Naive thymus-derived CD8-positive, alpha-beta T cell (primary cell): ENCODE measurements at regions not wholly inside any gene's neighbourhood (a gene's known extent, or its start where the extent isn't known, plus 50 kb on each side); places are given as distances from the start of the nearest gene placed in this dataset.
A peak's percentile ranks its signal among the peaks of the same experiment; 100 is the strongest.

Experiments used
- ATAC-seq, 2 donors: fragments of 150-1000 bp; cut with Tn5 transposase in 1 of 2; sonication (Bioruptor Pico), chemical (Tn5 transposase) in 1 of 2; 1 replicate in 1 of 2; 2 replicates in 1 of 2; pipeline ENCODE4 v1.10.0; 2021; ENCODE audit warnings: mild to moderate bottlenecking in 2 of 2, moderate library complexity in 2 of 2
- POLR2A ChIA-PET: fragments of 350-600 bp; sonication (Branson Sonifier 250); formaldehyde crosslinking; loops from one replicate; lab custom pipeline; 2021; ENCODE audit warnings: antibody characterized with exemption; lab: Charles Lee
- DNase-seq, 10 donors: peaks; one replicate each; pipeline versions ENCODE4 v3.0.0 to v3.0.0-alpha.2; 2020 to 2022
- H3K27ac Mint-ChIP-seq, 10 donors: one replicate each; pipeline ENCODE4 v1.8.0; 2020 to 2022; ENCODE audit warnings: mild to moderate bottlenecking in 10 of 10, mixed read lengths in 10 of 10, moderate library complexity in 4 of 10, inconsistent platforms in 1 of 10
- H3K27me3 Mint-ChIP-seq, 5 donors: one replicate each; pipeline ENCODE4 v1.8.0; 2021 to 2022; ENCODE audit warnings: mixed read lengths in 5 of 5
- H3K36me3 Mint-ChIP-seq, 3 donors: one replicate each; pipeline ENCODE4 v1.8.0; 2020 to 2022; ENCODE audit warnings: mixed read lengths in 3 of 3, mild to moderate bottlenecking in 2 of 3, inconsistent platforms in 1 of 3
- H3K4me1 Mint-ChIP-seq, 4 donors: one replicate each; pipeline ENCODE4 v1.8.0; 2021 to 2022; ENCODE audit warnings: mixed read lengths in 4 of 4
- H3K4me3 Mint-ChIP-seq, 10 donors: one replicate each; pipeline ENCODE4 v1.8.0; 2020 to 2022; ENCODE audit warnings: mild to moderate bottlenecking in 10 of 10, mixed read lengths in 10 of 10, moderate library complexity in 6 of 10, inconsistent platforms in 1 of 10
- H3K9me3 Mint-ChIP-seq, 9 donors: one replicate each; pipeline ENCODE4 v1.8.0; 2020 to 2022; ENCODE audit warnings: mixed read lengths in 9 of 9, mild to moderate bottlenecking in 3 of 9, inconsistent platforms in 1 of 9, moderate library complexity in 1 of 9

DNA sequence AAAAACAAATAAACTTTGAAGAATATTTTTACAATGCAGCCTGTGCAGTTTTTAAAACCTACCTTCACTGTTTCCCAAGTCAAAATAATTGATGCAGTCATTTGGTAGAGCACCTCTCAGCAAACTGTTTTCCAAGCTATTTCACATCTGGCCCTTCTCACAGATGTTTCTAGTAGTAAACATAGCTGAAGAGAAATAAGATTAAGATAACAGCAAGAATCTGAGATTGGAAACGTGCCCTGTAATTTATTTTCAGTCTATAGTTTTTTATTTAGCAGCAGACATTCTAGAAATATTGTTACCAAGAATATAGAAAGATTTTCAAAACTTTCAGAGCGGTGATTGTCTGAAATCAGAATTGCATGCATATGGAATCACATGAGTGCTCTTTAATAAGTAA is 440.2 kb downstream of the TRIB2 start:
- POLR2A ChIA-PET: no interaction called here

DNA sequence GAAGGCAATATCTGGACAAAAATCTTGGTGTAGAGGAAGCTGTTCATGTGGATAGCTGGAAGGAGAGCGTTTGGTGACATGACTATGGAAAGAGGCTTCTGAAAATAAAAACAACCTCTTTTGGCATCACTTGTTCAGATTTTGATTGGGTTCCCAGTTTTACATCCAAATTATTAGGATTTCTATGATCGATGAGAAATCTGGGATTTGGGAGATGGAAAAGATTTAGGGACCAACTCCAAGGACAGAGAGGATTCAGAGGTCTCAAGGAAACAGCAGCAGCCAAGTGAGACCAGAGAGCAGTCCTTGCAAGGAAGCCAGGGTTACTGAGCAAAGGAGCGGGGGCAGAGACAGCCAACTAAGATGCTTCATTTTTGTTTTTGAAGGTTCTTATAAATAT is 441.7 kb downstream of the TRIB2 start:
- no peaks in the 10 kb centered on the region for H3K4me1 Mint-ChIP-seq
- no peak for DNase-seq
- H3K27me3 Mint-ChIP-seq: peaks cover 13 to 20% (median 17%) of the 10 kb centered on the region in 5 donors
- no peaks in the 10 kb centered on the region for H3K36me3 Mint-ChIP-seq
- POLR2A ChIA-PET: no interaction called here
- peak overlapping the region in 1 of 10 donors; percentile 19 for H3K27ac Mint-ChIP-seq
- no peak overlapping the region for H3K4me3 Mint-ChIP-seq
- ATAC-seq: no peak
- H3K9me3 Mint-ChIP-seq: no peaks in the 10 kb centered on the region

More for the DNA sequence above, 440.2 kb downstream of the TRIB2 start:
- Mint-ChIP-seq H3K4me1 (no peaks in the 10 kb centered on the region), H3K9me3 (no peaks in the 10 kb centered on the region), H3K4me3 (no peak overlapping the region), H3K36me3 (no peaks in the 10 kb centered on the region), H3K27ac (no peak overlapping the region), H3K27me3 (peaks cover 13 to 20% (median 17%) of the 10 kb centered on the region in 5 donors)
- ATAC-seq: no peak
- DNase-seq: no peak

DNA sequence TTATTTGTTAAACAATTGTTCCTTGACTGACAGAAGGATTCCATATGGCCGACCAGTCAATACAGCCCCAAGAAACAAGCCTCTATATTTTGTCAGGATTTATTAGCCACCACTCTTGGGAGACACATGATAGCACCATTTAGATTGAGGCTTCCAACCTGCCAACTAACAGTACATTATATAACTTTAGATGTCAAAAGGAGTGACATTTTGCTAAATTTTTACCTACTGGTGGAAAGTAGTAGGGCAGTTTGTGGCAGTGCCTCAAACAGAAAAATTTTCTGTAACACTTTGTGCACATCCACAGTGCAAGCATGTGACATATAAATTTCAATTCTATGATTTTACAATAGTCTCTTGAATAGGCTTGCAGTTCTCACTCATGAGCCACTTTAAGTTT is 464.0 kb downstream of the TRIB2 start:
- H3K27ac Mint-ChIP-seq: no peak overlapping the region
- H3K4me1 Mint-ChIP-seq: no peaks in the 10 kb centered on the region
- POLR2A ChIA-PET: no interaction called here
- H3K4me3 Mint-ChIP-seq: no peak overlapping the region
- DNase-seq (no peak), ATAC-seq (no peak)
- H3K27me3 Mint-ChIP-seq: peaks cover 0 to 8% (median 3%) of the 10 kb centered on the region in 5 donors
- H3K9me3 Mint-ChIP-seq: peaks cover 0 to 18% (median 9%) of the 10 kb centered on the region in 9 donors
- peaks cover 0 to 2% (median 0%) of the 10 kb centered on the region in 3 donors for H3K36me3 Mint-ChIP-seq

DNA sequence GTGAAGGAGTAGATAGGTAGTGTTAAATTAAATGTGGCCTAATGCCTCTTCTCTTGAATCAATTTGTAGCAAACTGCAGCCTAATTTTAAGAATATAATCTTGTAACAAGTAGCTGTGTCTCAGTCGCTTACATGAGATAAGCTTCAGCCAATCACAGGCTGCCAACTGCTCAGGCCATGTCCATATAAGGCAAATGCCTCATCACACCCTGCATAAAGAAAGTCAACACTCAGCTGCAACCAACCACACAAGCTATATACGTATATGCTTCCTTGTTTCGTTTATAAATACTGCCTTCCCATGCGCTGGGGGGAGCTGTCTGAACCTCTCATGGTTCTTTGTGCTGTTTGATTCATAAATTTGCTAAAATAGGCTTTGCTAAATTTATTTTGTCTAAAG is 476.3 kb downstream of the TRIB2 start:
- ATAC-seq: no peak
- Mint-ChIP-seq H3K27me3 (peaks cover 0 to 11% (median 4%) of the 10 kb centered on the region in 5 donors), H3K9me3 (no peaks in the 10 kb centered on the region), H3K4me1 (no peaks in the 10 kb centered on the region), H3K36me3 (no peaks in the 10 kb centered on the region), H3K27ac (no peak overlapping the region), H3K4me3 (no peak overlapping the region)
- POLR2A ChIA-PET: no interaction called here
- DNase-seq: no peak

DNA sequence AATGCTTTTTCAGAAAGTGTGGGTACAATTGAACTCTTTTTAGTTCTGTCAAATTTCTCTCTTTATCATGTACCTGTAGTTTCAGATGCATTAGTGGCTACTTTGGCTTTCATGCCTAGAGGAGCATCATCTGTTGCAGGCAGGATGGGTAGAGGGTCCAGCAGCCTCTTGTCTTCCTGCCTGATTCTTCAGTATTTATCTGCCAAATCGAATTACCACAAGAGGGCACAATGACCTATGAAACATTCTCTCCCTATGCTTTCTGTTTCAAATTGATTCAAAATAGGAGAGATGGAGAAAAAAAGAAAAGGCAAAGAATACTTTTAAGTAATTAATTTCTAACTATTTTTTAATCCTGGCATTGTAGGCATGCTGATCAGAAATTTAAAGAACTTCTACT is 477.2 kb downstream of the TRIB2 start:
- H3K4me3 Mint-ChIP-seq: no peak overlapping the region
- H3K27me3 Mint-ChIP-seq: peaks cover 0 to 11% (median 4%) of the 10 kb centered on the region in 5 donors
- POLR2A ChIA-PET: no interaction called here
- H3K36me3 Mint-ChIP-seq: no peaks in the 10 kb centered on the region
- ATAC-seq (no peak), DNase-seq (no peak)
- no peaks in the 10 kb centered on the region for H3K4me1 Mint-ChIP-seq
- H3K9me3 Mint-ChIP-seq: no peaks in the 10 kb centered on the region
- no peak overlapping the region for H3K27ac Mint-ChIP-seq

DNA sequence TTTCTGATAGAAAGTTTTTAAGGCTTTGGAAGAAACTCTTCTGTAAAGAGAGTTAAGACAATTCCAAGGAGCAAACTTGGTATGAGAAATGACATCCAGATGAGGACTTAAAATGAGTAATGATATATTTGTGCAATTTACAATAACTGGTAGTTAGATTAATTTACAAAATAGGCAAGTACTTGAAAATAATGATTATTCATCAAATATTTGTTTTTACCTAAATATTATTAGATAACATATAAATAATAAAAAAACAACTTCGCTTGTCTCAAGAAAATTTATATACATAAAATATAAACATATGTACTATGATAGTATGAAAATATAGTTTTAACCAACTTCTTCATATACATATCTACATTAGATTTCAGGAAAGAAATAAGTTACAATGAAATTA is 478.5 kb downstream of the TRIB2 start:
- POLR2A ChIA-PET: no interaction called here
- ATAC-seq: no peak
- no peaks in the 10 kb centered on the region for H3K4me1 Mint-ChIP-seq
- H3K27ac Mint-ChIP-seq: no peak overlapping the region
- no peaks in the 10 kb centered on the region for H3K36me3 Mint-ChIP-seq
- DNase-seq: no peak
- no peaks in the 10 kb centered on the region for H3K9me3 Mint-ChIP-seq
- H3K27me3 Mint-ChIP-seq: peaks cover 0 to 10% (median 3%) of the 10 kb centered on the region in 5 donors
- no peak overlapping the region for H3K4me3 Mint-ChIP-seq

DNA sequence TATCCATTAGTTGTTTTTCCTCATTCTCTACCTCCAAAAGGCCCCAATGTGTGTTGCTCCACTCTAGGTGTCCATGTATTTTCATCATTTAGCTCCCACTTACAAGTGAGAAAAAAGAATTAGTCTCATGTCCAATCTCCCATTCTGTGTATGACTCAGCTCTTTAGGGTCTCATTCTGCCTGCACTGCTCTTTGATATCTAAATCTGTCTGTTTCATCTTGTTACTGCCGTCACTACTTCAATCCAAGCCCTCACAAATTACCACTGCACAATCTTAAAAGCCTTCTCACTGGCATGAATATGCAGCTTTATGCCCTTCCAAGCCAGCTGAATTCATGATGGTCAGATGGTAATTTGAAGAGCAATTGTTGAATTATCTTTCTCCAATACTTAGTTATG is 480.5 kb downstream of the TRIB2 start:
- H3K27me3 Mint-ChIP-seq: peaks cover 0 to 5% (median 1%) of the 10 kb centered on the region in 5 donors
- no peaks in the 10 kb centered on the region for H3K4me1 Mint-ChIP-seq
- no peaks in the 10 kb centered on the region for H3K36me3 Mint-ChIP-seq
- no peak for DNase-seq
- H3K27ac Mint-ChIP-seq: no peak overlapping the region
- H3K4me3 Mint-ChIP-seq: no peak overlapping the region
- no peaks in the 10 kb centered on the region for H3K9me3 Mint-ChIP-seq
- ATAC-seq: no peak
- POLR2A ChIA-PET: no interaction called here

DNA sequence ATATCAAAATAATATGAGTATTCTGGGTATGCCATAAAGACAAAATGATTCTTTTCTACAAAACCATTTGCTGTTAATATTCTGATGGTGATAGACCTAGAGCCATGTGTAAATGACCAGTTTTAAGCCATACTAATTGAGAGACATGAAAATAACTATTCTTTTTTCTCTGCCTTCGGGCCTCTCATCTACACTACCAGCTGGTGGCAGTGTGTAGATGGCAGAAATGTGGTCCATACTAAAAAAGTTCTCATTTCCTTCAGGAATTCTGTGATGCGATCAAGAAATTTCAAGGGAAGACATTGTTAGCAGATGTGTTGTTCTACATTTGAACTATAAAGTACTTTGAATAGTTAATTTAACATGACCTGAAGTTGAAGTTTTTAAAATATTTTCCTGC is 485.2 kb downstream of the TRIB2 start:
- H3K27ac Mint-ChIP-seq: no peak overlapping the region
- POLR2A ChIA-PET: no interaction called here
- DNase-seq: no peak
- no peak overlapping the region for H3K4me3 Mint-ChIP-seq
- H3K9me3 Mint-ChIP-seq: peaks cover 0 to 4% (median 0%) of the 10 kb centered on the region in 9 donors
- H3K36me3 Mint-ChIP-seq: no peaks in the 10 kb centered on the region
- no peaks in the 10 kb centered on the region for H3K4me1 Mint-ChIP-seq
- H3K27me3 Mint-ChIP-seq: peaks cover 0 to 11% (median 6%) of the 10 kb centered on the region in 5 donors
- no peak for ATAC-seq

DNA sequence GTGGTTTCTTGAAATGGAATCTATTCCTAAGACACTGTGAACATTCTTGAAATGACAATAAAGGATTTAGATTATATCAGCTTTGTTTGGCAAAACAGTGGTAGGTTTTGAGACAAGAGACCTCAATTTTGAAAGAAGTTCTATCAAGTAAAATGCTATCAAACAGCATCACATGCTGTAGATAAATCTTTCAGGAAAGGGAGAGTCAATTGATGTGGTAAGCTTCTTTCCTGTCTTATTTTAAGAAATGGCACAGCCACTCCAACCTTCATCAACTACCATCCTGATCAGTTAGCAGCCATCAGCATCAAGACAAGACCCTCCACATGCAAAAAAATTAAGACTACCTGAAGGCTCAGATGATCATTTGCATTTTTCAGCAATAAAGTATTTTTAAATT is 495.4 kb downstream of the TRIB2 start:
- H3K36me3 Mint-ChIP-seq: no peaks in the 10 kb centered on the region
- POLR2A ChIA-PET: no interaction called here

DNA sequence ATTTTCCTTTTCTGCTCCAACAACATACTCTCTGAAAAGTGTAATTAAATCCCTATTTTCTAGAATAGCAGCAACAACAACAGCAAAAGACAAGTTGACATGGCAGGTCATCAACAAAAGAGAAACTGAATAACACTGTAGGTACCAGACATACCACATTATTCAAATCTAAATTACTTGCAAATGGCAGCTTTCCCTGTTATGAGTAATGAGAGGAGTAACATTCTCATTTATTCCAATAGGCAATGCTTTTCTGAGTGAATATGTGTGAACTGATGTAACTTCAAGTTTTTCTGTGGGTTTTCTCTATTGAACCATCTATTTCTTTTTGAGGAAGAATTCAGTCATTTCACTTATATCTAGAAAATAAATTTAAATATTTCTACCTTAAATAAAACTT is 501.5 kb downstream of the TRIB2 start:
- Mint-ChIP-seq H3K27me3 (peaks cover 0 to 3% (median 2%) of the 10 kb centered on the region in 5 donors), H3K27ac (no peak overlapping the region), H3K36me3 (no peaks in the 10 kb centered on the region), H3K4me1 (no peaks in the 10 kb centered on the region), H3K9me3 (peaks cover 0 to 13% (median 7%) of the 10 kb centered on the region in 9 donors), H3K4me3 (no peak overlapping the region)
- ATAC-seq: no peak
- POLR2A ChIA-PET: no interaction called here
- DNase-seq: no peak

More for the DNA sequence above, 495.4 kb downstream of the TRIB2 start:
- Mint-ChIP-seq H3K4me1 (no peaks in the 10 kb centered on the region), H3K9me3 (peaks cover 0 to 15% (median 9%) of the 10 kb centered on the region in 9 donors), H3K27ac (no peak overlapping the region), H3K4me3 (no peak overlapping the region), H3K27me3 (peaks cover 0 to 2% (median under 1%) of the 10 kb centered on the region in 5 donors)
- ATAC-seq: no peak
- no peak for DNase-seq

DNA sequence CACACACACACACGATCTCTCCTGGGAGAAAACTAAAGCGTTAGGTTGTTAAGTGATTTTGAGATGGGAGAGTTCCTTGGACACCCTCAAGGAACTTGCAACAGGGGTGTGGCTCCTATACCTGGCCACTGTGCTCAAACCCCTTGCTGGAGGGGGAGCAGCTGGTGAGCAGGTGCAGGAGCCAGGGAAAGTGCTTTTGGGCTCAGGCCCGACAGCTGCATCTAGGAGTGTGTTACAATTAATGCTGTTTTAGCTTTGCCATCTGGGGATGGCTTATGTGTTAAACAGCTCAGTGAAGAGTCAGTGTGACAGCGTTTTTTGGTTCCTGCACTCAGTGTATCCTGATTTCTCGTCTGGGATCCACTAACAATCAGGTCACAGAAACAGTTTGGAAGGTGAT is 510.8 kb downstream of the TRIB2 start:
- Mint-ChIP-seq H3K4me1 (peaks cover 0 to 2% (median 0%) of the 10 kb centered on the region in 4 donors), H3K36me3 (no peaks in the 10 kb centered on the region), H3K27ac (peak overlapping the region in 1 of 10 donors; percentile 63), H3K4me3 (no peak overlapping the region), H3K9me3 (peaks cover 0 to 5% (median 0%) of the 10 kb centered on the region in 9 donors), H3K27me3 (peaks cover 5 to 22% (median 7%) of the 10 kb centered on the region in 5 donors)
- POLR2A ChIA-PET: no interaction called here
- ATAC-seq (no peak), DNase-seq (no peak)

DNA sequence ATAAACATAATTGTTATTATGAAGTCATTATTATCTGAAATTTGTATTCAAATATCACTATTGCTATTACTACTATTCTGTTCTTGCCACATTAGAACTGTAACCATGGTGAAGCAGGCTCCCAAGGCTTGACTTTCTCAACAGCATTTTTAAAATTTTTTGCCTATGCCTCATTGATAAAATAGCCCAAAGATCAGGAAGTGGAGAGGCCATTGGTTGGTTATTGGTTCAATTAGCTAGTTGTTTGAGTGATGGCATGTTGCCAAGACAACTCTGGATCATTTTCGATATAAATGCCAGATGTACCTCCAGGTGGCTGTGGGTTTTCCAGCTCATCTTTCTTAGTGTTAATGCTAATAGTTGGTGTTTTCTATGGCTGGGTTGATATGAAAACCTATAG is 513.5 kb downstream of the TRIB2 start:
- no peaks in the 10 kb centered on the region for H3K36me3 Mint-ChIP-seq
- DNase-seq: no peak
- POLR2A ChIA-PET: no interaction called here
- H3K4me1 Mint-ChIP-seq: peaks cover 0 to 2% (median 0%) of the 10 kb centered on the region in 4 donors
- no peak overlapping the region for H3K4me3 Mint-ChIP-seq
- peaks cover 3 to 22% (median 5%) of the 10 kb centered on the region in 5 donors for H3K27me3 Mint-ChIP-seq
- H3K27ac Mint-ChIP-seq: no peak overlapping the region
- peaks cover 0 to 5% (median 0%) of the 10 kb centered on the region in 9 donors for H3K9me3 Mint-ChIP-seq
- no peak for ATAC-seq

DNA sequence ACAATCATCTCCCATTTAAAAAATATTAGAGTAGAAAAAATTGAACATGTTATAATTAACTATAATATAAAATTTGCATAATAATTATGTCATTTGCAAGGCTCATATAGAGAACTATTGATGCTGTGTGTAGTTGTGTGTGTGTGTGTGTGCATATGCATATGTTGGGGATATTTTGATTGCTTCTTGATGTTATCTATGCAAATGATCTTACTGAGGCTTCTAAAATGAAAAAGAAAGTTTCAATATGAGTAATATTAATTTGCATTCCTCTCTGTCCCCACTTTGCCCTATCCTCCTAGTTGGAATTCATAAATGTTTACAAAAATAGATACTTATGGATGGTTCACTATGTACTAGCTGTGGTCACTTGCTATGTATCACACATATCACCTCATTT is 523.3 kb downstream of the TRIB2 start:
- H3K27me3 Mint-ChIP-seq: peaks cover 0 to 9% (median 1%) of the 10 kb centered on the region in 5 donors
- no peak overlapping the region for H3K27ac Mint-ChIP-seq
- H3K4me3 Mint-ChIP-seq: no peak overlapping the region
- POLR2A ChIA-PET: no interaction called here
- no peaks in the 10 kb centered on the region for H3K36me3 Mint-ChIP-seq
- no peaks in the 10 kb centered on the region for H3K4me1 Mint-ChIP-seq
- peaks cover 0 to 10% (median 0%) of the 10 kb centered on the region in 9 donors for H3K9me3 Mint-ChIP-seq
- no peak for ATAC-seq
- no peak for DNase-seq

DNA sequence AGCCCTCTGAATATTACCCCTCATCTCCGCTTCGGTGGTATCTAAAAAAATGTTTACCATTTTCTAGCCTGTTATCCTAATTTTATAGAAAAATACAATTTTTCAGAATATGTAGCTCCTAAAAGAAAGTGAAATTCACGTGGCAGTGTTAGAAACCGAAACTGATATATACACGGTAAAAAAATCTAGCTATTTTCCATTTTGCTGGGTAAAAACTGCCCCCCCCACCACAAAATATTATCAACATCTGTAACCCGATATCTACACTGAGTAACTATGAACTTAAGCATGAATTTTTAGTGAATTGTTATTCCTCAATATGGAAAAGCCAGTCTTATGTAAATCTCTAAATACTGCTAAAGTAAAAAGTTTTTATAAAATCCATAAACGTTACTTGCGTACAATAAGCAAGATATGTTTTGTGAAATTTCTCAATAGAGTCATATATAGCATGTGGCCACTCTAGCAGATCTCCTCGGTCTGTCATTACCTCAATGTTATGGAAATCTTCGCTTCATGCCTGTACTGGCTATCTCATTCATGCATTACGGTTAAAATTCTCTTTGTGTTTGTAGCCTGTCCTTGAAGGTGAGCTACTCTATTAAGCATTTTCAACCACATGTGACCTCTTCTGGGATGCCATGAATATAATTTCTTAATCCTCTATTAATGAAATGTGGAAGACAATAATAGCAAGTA is 524.2 kb downstream of the TRIB2 start:
- Mint-ChIP-seq H3K4me3 (no peak overlapping the region), H3K27me3 (peaks cover 0 to 9% (median 2%) of the 10 kb centered on the region in 5 donors), H3K4me1 (no peaks in the 10 kb centered on the region), H3K27ac (no peak overlapping the region), H3K9me3 (peaks cover 0 to 10% (median 0%) of the 10 kb centered on the region in 9 donors), H3K36me3 (no peaks in the 10 kb centered on the region)
- no peak for DNase-seq
- ATAC-seq: no peak
- POLR2A ChIA-PET: no interaction called here
